Panc1 (cell line): ENCODE measurements at regions not wholly inside any gene's neighbourhood (a gene's known extent, or its start where the extent isn't known, plus 50 kb on each side); places are given as distances from the start of the nearest gene placed in this dataset.

Experiments
- ATAC-seq: fragments of 200-7000 bp; cut with Tn5 transposase; 2 replicates; pipeline ENCODE4 v1.9.1; 2020; ENCODE audit warnings: mild to moderate bottlenecking, moderate library complexity
- BruUV-seq: library from RNA; stranded (reverse); fragments of 400-500 nt; replicated peaks from 2 replicates; lab custom pipeline; 2021; lab: Mats Ljungman, UMichigan
- CTCF ChIA-PET: fragments of 300-600 bp; sonication (Branson Sonifier 250); formaldehyde crosslinking; loops from one replicate; lab custom pipeline; 2022; ENCODE audit warnings: antibody characterized with exemption; lab: Charles Lee
- POLR2A ChIA-PET: fragments of 300-600 bp; sonication (Branson Sonifier 250); formaldehyde crosslinking; loops from one replicate; lab custom pipeline; 2022; ENCODE audit warnings: antibody characterized with exemption; lab: Charles Lee
- DNase-seq: peaks from one replicate; pipeline ENCODE4 v3.0.0-alpha.2; 2010; ENCODE audit warnings: low read depth, low spot score
- H3K27ac ChIP-seq: 2 replicates; pipeline ENCODE4 v1.5.1; 2011; ENCODE audit warnings: mild to moderate bottlenecking, low read length, inconsistent platforms
- H3K27me3 ChIP-seq: fragments of 200-500 bp; sonication (Bioruptor generic); 2 replicates; pipeline ENCODE4 v1.6.0; 2014; ENCODE audit warnings: low read length, inconsistent platforms; ENCODE audit not compliant: control insufficient read depth, insufficient read depth
- H3K36me3 ChIP-seq: fragments of 200-500 bp; sonication (Bioruptor generic); 2 replicates; pipeline ENCODE4 v1.5.1; 2014; ENCODE audit warnings: inconsistent platforms, mild to moderate bottlenecking, low read length, moderate library complexity; ENCODE audit not compliant: control insufficient read depth, insufficient read depth
- H3K4me1 ChIP-seq: 2 replicates; pipeline ENCODE4 v1.5.1; 2011; ENCODE audit warnings: inconsistent platforms, mild to moderate bottlenecking, low read length, moderate library complexity; ENCODE audit not compliant: control insufficient read depth, insufficient read depth
- H3K4me3 ChIP-seq, 2 experiments: 2 replicates each; pipeline ENCODE4 v1.5.1; 2011 to 2012; ENCODE audit warnings: low read depth in 2 of 2, low read length in 2 of 2, mild to moderate bottlenecking in 2 of 2, inconsistent platforms in 1 of 2, moderate library complexity in 1 of 2
- H3K9me3 ChIP-seq: fragments of 200-500 bp; sonication (Bioruptor generic); 2 replicates; pipeline ENCODE4 v1.5.1; 2014; ENCODE audit warnings: low read depth, mild to moderate bottlenecking, inconsistent platforms, low read length, moderate library complexity; ENCODE audit not compliant: control insufficient read depth, insufficient read depth
- POLR2AphosphoS5 ChIP-seq: IDR thresholded peaks from 2 replicates; pipeline ENCODE4 v1.6.1; 2012; ENCODE audit warnings: mild to moderate bottlenecking, low read depth, low read length, moderate library complexity
- SIN3A ChIP-seq: IDR thresholded peaks from 2 replicates; pipeline ENCODE4 v1.6.1; 2012; ENCODE audit warnings: low read depth, mild to moderate bottlenecking, low read length, moderate library complexity, borderline replicate concordance; ENCODE audit not compliant: insufficient read depth
- TCF7L2 ChIP-seq: IDR thresholded peaks from 2 replicates; pipeline ENCODE4 v1.6.1; 2011; ENCODE audit warnings: mild to moderate bottlenecking, low read depth, low read length, inconsistent platforms
- in situ Hi-C: cut with HindIII; loops from 2 replicates; pipeline ENCODE4 v1.10.0; 2016; ENCODE audit warnings: low sequenced_read_pairs, low pct_unique_long_range_greater_than_20kb
- intact Hi-C: fragments of 100-400 bp; cut with micrococcal nuclease; formaldehyde crosslinking; loops from one replicate; pipeline ENCODE4 v1.10.0; 2022; ENCODE audit not compliant: unreplicated experiment
- TF ChIP-seq, protein P1 (sequence below): fragments of 450-650 bp; IDR thresholded peaks from 2 replicates; pipeline ENCODE4 v1.5.1; 2017; ENCODE audit warnings: mild to moderate bottlenecking
- TF ChIP-seq, protein P2 (sequence below), 2 experiments: IDR thresholded peaks; 2 replicates each; pipeline ENCODE4 v1.6.1; 2011 to 2012; ENCODE audit warnings: low read depth in 2 of 2, control low read depth in 1 of 2, low read length in 1 of 2, mild to moderate bottlenecking in 1 of 2, moderate library complexity in 1 of 2; ENCODE audit not compliant: insufficient read depth in 1 of 2

DNA sequence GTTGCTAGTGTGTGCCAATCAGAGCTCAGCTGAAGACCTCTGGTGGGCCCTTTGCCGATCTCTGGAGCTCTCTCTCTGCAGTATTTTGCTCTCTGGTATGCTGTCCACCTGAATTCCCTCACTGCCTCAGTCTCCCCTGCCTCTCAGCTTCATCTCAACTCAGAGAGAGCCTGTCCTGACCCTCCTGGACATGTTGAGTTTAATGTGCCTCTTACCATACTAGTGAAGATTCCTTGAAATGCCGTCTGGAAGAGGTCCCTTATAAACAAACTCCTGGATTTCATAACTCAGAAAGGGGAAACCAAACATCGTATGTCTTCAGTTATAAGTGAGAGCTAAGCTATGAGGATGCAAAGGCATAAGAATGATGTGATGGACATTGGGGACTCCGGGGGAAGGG, 231.1 kb upstream of the ZNF217 start:
- no peak for DNase-seq
- TF ChIP-seq POLR2AphosphoS5: no peak
- TF ChIP-seq, protein P1, sequence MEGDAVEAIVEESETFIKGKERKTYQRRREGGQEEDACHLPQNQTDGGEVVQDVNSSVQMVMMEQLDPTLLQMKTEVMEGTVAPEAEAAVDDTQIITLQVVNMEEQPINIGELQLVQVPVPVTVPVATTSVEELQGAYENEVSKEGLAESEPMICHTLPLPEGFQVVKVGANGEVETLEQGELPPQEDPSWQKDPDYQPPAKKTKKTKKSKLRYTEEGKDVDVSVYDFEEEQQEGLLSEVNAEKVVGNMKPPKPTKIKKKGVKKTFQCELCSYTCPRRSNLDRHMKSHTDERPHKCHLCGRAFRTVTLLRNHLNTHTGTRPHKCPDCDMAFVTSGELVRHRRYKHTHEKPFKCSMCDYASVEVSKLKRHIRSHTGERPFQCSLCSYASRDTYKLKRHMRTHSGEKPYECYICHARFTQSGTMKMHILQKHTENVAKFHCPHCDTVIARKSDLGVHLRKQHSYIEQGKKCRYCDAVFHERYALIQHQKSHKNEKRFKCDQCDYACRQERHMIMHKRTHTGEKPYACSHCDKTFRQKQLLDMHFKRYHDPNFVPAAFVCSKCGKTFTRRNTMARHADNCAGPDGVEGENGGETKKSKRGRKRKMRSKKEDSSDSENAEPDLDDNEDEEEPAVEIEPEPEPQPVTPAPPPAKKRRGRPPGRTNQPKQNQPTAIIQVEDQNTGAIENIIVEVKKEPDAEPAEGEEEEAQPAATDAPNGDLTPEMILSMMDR: no peak
- TF ChIP-seq, protein P2, sequence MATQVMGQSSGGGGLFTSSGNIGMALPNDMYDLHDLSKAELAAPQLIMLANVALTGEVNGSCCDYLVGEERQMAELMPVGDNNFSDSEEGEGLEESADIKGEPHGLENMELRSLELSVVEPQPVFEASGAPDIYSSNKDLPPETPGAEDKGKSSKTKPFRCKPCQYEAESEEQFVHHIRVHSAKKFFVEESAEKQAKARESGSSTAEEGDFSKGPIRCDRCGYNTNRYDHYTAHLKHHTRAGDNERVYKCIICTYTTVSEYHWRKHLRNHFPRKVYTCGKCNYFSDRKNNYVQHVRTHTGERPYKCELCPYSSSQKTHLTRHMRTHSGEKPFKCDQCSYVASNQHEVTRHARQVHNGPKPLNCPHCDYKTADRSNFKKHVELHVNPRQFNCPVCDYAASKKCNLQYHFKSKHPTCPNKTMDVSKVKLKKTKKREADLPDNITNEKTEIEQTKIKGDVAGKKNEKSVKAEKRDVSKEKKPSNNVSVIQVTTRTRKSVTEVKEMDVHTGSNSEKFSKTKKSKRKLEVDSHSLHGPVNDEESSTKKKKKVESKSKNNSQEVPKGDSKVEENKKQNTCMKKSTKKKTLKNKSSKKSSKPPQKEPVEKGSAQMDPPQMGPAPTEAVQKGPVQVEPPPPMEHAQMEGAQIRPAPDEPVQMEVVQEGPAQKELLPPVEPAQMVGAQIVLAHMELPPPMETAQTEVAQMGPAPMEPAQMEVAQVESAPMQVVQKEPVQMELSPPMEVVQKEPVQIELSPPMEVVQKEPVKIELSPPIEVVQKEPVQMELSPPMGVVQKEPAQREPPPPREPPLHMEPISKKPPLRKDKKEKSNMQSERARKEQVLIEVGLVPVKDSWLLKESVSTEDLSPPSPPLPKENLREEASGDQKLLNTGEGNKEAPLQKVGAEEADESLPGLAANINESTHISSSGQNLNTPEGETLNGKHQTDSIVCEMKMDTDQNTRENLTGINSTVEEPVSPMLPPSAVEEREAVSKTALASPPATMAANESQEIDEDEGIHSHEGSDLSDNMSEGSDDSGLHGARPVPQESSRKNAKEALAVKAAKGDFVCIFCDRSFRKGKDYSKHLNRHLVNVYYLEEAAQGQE (IDR thresholded peaks at IDR 0.05; ENCODE audit: insufficient read depth in 1 of 2, low read depth in 2 of 2, low read length in 1 of 2): no peak
- TF ChIP-seq TCF7L2: no peak
- TF ChIP-seq SIN3A: no peak
- no peak for ATAC-seq
- intact Hi-C loops (loop anchor here (5.0 kb wide), 1 partner anchor 43 kb away; no protein-coding TSS in a partner anchor), in situ Hi-C loops (no loop called here)
- no TSS peak for BruUV-seq
- H3K4me1 ChIP-seq: peaks cover 39% of the 10 kb centered on the region
- H3K27ac ChIP-seq: peak overlapping the region; percentile 100
- H3K27me3 ChIP-seq: no peaks in the 10 kb centered on the region
- POLR2A ChIA-PET: interaction anchor here (0.6 to 0.7 kb wide), 3 partner anchors 15 to 215 kb away, joined by 4 to 5 read pairs (median 5); no protein-coding TSS in a partner anchor
- CTCF ChIA-PET: interaction anchor here (0.5 kb wide), 1 partner anchor 78 kb away, joined by 4 read pairs; no protein-coding TSS in a partner anchor
- no peaks in the 10 kb centered on the region for H3K9me3 ChIP-seq
- H3K36me3 ChIP-seq: no peaks in the 10 kb centered on the region
- H3K4me3 ChIP-seq: no peak overlapping the region

DNA sequence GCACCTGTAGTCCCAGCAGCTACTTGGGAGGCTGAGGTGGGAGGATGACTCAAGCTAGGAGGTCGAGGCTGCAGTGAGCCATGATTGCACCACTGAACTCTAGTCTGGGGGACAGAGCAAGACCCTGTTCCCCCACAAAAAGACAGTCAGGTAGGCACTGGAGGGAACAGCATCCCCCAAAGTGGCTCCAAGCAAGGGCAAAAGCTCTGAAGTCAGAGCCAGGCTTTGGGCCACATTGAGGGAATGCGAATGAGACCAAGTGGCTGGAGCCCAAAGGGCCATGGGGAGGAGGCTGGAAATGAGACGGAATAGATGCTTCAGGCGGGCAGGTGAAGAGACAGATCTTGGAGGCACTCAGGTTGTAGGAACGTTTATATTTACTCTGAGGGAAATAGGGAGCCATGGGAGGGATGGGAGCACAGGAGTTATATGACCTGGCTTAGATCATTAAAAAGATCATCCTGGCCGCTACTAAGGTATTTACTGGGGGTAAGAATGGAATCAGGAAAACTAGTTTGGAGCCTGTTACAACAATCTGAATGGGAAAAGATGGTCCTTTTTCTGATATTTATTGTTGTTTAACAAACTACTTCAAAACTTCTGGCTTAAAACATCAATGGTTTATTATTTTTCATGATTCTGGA, 229.6 kb upstream of the ZNF217 start:
- ATAC-seq (no peak), DNase-seq (no peak)
- no TSS peak for BruUV-seq
- peaks cover 24% of the 10 kb centered on the region for H3K4me1 ChIP-seq
- H3K27ac ChIP-seq: peak overlapping the region; percentile 100
- TF ChIP-seq SIN3A: no peak
- H3K27me3 ChIP-seq: no peaks in the 10 kb centered on the region
- POLR2A ChIA-PET: interaction anchor here (0.6 kb wide), 1 partner anchor 92 kb away, joined by 9 read pairs; no protein-coding TSS in a partner anchor
- H3K36me3 ChIP-seq: no peaks in the 10 kb centered on the region
- no peaks in the 10 kb centered on the region; the same call in 1 of the 2 replicates for H3K9me3 ChIP-seq
- in situ Hi-C loops: no loop called here
- no peak overlapping the region for H3K4me3 ChIP-seq
- intact Hi-C loops: no loop called here
- CTCF ChIA-PET: no interaction called here

DNA sequence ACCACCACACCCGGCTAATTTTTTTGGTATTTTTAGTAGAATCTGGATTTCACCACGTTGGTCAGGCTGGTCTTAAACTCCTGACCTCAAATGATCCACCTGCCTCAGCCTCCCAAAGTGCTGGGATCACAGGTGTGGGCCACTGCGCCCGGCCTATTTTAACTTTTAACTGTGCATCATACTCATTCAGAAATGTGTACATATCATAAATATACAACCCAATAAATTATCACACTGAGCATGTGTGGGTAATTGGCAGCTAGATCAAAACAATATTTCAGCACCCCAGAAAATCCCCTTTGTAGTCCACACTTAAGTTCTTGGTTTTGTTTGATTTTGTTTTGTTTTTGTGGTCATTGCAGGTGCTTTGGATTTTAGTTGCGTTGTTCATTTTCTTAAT, 228.9 kb upstream of the ZNF217 start:
- no peaks in the 10 kb centered on the region for H3K36me3 ChIP-seq
- H3K27me3 ChIP-seq: no peaks in the 10 kb centered on the region
- ChIA-PET CTCF (no interaction called here), POLR2A (no interaction called here)
- TF ChIP-seq, protein P1: no peak
- no peak for TF ChIP-seq TCF7L2
- no peak for TF ChIP-seq POLR2AphosphoS5
- no peak for TF ChIP-seq SIN3A
- TF ChIP-seq, protein P2 (IDR thresholded peaks at IDR 0.05; ENCODE audit: insufficient read depth in 1 of 2, low read depth in 2 of 2, low read length in 1 of 2): no peak
- H3K4me1 ChIP-seq: peaks cover 17% of the 10 kb centered on the region
- DNase-seq (no peak), ATAC-seq (no peak)
- no peaks in the 10 kb centered on the region; the same call in 1 of the 2 replicates for H3K9me3 ChIP-seq
- H3K27ac ChIP-seq: peak overlapping the region; percentile 100
- in situ Hi-C loops (no loop called here), intact Hi-C loops (no loop called here)
- BruUV-seq: no TSS peak
- H3K4me3 ChIP-seq: no peak overlapping the region
